Stomach (tissue), 4 donors: ENCODE measurements at regions not wholly inside any gene's neighbourhood (a gene's known extent, or its start where the extent isn't known, plus 50 kb on each side); places are given as distances from the start of the nearest gene placed in this dataset.

Experiments used
- CTCF ChIP-seq, 7 experiments: fragments of 450-650 bp in 4 of 7; fragments of 200-600 bp in 3 of 7; sonication (generic) in 3 of 7; IDR thresholded peaks; one replicate each; pipeline ENCODE4 v1.5.1; 2016 to 2019; ENCODE audit warnings: antibody characterized with exemption in 7 of 7, control low read depth in 2 of 7, mild to moderate bottlenecking in 1 of 7
- EP300 ChIP-seq: sonication (generic); formaldehyde crosslinking; IDR thresholded peaks from one replicate; pipeline ENCODE4 v1.6.1; 2017; ENCODE audit warnings: antibody characterized with exemption
- POLR2A ChIP-seq, 4 donors: fragments of 450-650 bp; IDR thresholded peaks; one replicate each; pipeline ENCODE4 v1.6.1; 2016; ENCODE audit warnings: antibody characterized with exemption in 4 of 4, control low read depth in 2 of 4, mild to moderate bottlenecking in 1 of 4, moderate library complexity in 1 of 4
- POLR2AphosphoS5 ChIP-seq, 3 donors: sonication (generic); formaldehyde crosslinking; IDR thresholded peaks; one replicate each; pipeline ENCODE4 v1.6.1; 2016; ENCODE audit warnings: antibody characterized with exemption in 3 of 3

GRCh38 chr4:11053601-11054220 is 369.1 kb upstream of the CLNK start:
- TF ChIP-seq CTCF (IDR thresholded peaks at IDR 0.05) (no peak), POLR2A (IDR thresholded peaks at IDR 0.05) (no peak), POLR2AphosphoS5 (IDR thresholded peaks at IDR 0.05) (no peak), EP300 (no peak)
